SU-DHL-6 (cell line): ENCODE measurements at regions not wholly inside any gene's neighbourhood (a gene's known extent, or its start where the extent isn't known, plus 50 kb on each side); places are given as distances from the start of the nearest gene placed in this dataset.

Source experiments
- H2AFZ ChIP-seq: fragments of 200-600 bp; sonication (generic); 2 replicates; pipeline ENCODE4 v1.6.1; 2014; ENCODE audit warnings: low read depth, mild to moderate bottlenecking, moderate library complexity, mixed read lengths, antibody characterized with exemption, low read length; ENCODE audit not compliant: severe bottlenecking
- H3F3A ChIP-seq: fragments of 200-600 bp; shearing (Covaris generic); 2 replicates; pipeline ENCODE4 v1.6.0; 2016; ENCODE audit warnings: antibody characterized with exemption, mild to moderate bottlenecking; ENCODE audit not compliant: insufficient read depth
- H3K27ac ChIP-seq: fragments of 200-600 bp; sonication (generic); 2 replicates; pipeline ENCODE4 v1.5.1; 2016; ENCODE audit warnings: low read depth, mild to moderate bottlenecking, low read length, moderate library complexity, mixed read lengths
- H3K27me3 ChIP-seq: fragments of 200-600 bp; sonication (generic), shearing (Covaris generic); 2 replicates; pipeline ENCODE4 v1.6.0; 2014; ENCODE audit warnings: mild to moderate bottlenecking, low read length
- H3K36me3 ChIP-seq: fragments of 200-600 bp; sonication (generic); 2 replicates; pipeline ENCODE4 v1.6.1; 2014; ENCODE audit warnings: mild to moderate bottlenecking, low read length, mixed read lengths
- H3K4me2 ChIP-seq: fragments of 300-600, 200-600 bp; shearing (Covaris generic), sonication (generic); 2 replicates; pipeline ENCODE4 v1.6.0; 2014; ENCODE audit warnings: low read length, low read depth, mild to moderate bottlenecking; ENCODE audit not compliant: poor library complexity, severe bottlenecking
- H3K4me3 ChIP-seq: fragments of 200-600 bp; sonication (generic); 2 replicates; pipeline ENCODE4 v1.5.1; 2014; ENCODE audit warnings: antibody characterized with exemption, low read length, mild to moderate bottlenecking, mixed read lengths; ENCODE audit not compliant: insufficient read depth, poor library complexity, severe bottlenecking
- H3K79me2 ChIP-seq: fragments of 200-600 bp; sonication (generic); 2 replicates; pipeline ENCODE4 v1.6.1; 2014; ENCODE audit warnings: mild to moderate bottlenecking, low read length, moderate library complexity; ENCODE audit not compliant: insufficient read depth
- H3K9ac ChIP-seq: fragments of 200-600 bp; sonication (generic); 2 replicates; pipeline ENCODE4 v1.7.0; 2014; ENCODE audit warnings: mild to moderate bottlenecking, low read length
- H3K9me2 ChIP-seq: fragments of 200-600 bp; sonication (generic); replicated peaks from 2 replicates; pipeline ENCODE4 v1.6.1; 2014; ENCODE audit warnings: low read length; ENCODE audit not compliant: insufficient read depth
- H3K9me3 ChIP-seq: fragments of 200-600 bp; sonication (generic); 2 replicates; pipeline ENCODE4 v1.6.1; 2014; ENCODE audit warnings: low read length, mixed read lengths; ENCODE audit not compliant: insufficient read depth
- H4K20me1 ChIP-seq: fragments of 200-600 bp; sonication (generic); 2 replicates; pipeline ENCODE4 v1.6.1; 2014; ENCODE audit warnings: low read depth, mild to moderate bottlenecking, antibody characterized with exemption, low read length, moderate library complexity, mixed read lengths
- EZH2phosphoT487 ChIP-seq: fragments of 200-600 bp; sonication (generic), shearing (Covaris generic); conservative IDR thresholded peaks from 2 replicates; pipeline ENCODE4 v1.6.1; 2018; ENCODE audit warnings: mild to moderate bottlenecking, antibody characterized with exemption, low read length, moderate library complexity, mixed read lengths
- TF ChIP-seq, protein P1 (sequence below): fragments of 200-600 bp; sonication (generic); IDR thresholded peaks from one replicate; pipeline ENCODE4 v1.5.1; 2017; ENCODE audit warnings: antibody characterized with exemption, mild to moderate bottlenecking, low read length, moderate library complexity; ENCODE audit not compliant: insufficient read depth, poor library complexity, severe bottlenecking

- Histone ChIP-seq H3K27ac (no peak overlapping the region), H3K9me3 (no peaks in the 10 kb centered on the region), H4K20me1 (no peaks in the 10 kb centered on the region), H3F3A (no peaks in the 10 kb centered on the region), H3K36me3 (no peaks in the 10 kb centered on the region), H3K79me2 (no peaks in the 10 kb centered on the region), H3K9me2 (no peaks in the 10 kb centered on the region), H3K4me2 (no peak overlapping the region), H3K4me3 (no peak overlapping the region), H3K9ac (no peak overlapping the region), H2AFZ (no peak overlapping the region), H3K27me3 (no peaks in the 10 kb centered on the region)
- TF ChIP-seq, protein P1, sequence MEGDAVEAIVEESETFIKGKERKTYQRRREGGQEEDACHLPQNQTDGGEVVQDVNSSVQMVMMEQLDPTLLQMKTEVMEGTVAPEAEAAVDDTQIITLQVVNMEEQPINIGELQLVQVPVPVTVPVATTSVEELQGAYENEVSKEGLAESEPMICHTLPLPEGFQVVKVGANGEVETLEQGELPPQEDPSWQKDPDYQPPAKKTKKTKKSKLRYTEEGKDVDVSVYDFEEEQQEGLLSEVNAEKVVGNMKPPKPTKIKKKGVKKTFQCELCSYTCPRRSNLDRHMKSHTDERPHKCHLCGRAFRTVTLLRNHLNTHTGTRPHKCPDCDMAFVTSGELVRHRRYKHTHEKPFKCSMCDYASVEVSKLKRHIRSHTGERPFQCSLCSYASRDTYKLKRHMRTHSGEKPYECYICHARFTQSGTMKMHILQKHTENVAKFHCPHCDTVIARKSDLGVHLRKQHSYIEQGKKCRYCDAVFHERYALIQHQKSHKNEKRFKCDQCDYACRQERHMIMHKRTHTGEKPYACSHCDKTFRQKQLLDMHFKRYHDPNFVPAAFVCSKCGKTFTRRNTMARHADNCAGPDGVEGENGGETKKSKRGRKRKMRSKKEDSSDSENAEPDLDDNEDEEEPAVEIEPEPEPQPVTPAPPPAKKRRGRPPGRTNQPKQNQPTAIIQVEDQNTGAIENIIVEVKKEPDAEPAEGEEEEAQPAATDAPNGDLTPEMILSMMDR = no peak
- no peak for TF ChIP-seq EZH2phosphoT487
Observed at GRCh38 chr14:61607570-61608244, 87.6 kb upstream of the HIF1A start.

DNA sequence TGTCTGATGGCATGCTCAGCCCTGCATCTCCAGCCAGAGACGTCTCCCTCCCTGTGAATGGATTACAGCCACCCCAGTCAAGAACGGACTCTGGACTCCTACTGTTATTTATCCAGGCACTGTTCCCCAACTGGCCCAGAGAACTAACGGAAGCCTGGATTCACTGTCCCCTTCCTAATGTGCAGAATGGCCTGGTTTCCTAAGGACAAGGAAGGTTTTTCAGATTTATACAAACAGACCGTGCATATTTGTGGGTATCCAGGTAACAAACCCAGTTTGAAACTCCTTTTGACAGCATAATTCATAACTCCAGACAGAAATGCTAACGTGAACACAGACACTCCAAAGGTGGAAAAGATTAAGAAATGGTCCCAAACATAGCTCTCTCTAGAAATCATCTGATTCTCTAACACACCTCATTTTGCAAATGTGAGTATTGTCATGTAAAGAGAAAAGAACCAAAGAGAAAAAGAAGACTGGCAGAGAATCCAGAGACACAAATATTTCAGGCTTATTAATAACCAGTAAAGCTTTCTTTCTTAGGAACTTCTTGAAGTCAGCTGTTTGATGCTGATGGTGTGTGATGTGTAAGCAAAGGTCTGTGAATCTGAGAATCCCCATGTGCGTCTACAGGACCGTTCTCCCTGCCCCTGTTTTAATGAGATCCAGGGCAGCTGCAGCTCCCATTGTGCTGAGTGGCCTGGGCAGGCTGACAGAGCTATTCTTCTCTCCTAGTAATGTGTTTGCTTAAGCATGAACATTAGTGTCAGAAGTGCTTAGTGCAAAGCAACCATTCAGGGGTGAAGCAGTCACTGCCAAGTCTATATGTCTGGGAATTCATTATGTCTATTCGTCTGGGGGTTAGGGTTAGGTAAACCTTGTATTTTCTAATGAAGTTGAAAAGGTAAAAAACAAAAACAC, 86.8 kb upstream of the HIF1A start:
- H3K36me3 ChIP-seq = no peaks in the 10 kb centered on the region
- TF ChIP-seq, protein P1 = no peak
- TF ChIP-seq EZH2phosphoT487 = no peak
- H3K9me2 ChIP-seq = no peaks in the 10 kb centered on the region
- H3K9me3 ChIP-seq = no peaks in the 10 kb centered on the region
- H3K4me2 ChIP-seq = no peak overlapping the region
- no peaks in the 10 kb centered on the region for H4K20me1 ChIP-seq
- H2AFZ ChIP-seq = no peak overlapping the region
- H3K4me3 ChIP-seq = no peak overlapping the region
- H3K27me3 ChIP-seq = no peaks in the 10 kb centered on the region
- no peaks in the 10 kb centered on the region for H3K79me2 ChIP-seq
- H3K27ac ChIP-seq = no peak overlapping the region
- H3K9ac ChIP-seq = no peak overlapping the region
- H3F3A ChIP-seq = no peaks in the 10 kb centered on the region

DNA sequence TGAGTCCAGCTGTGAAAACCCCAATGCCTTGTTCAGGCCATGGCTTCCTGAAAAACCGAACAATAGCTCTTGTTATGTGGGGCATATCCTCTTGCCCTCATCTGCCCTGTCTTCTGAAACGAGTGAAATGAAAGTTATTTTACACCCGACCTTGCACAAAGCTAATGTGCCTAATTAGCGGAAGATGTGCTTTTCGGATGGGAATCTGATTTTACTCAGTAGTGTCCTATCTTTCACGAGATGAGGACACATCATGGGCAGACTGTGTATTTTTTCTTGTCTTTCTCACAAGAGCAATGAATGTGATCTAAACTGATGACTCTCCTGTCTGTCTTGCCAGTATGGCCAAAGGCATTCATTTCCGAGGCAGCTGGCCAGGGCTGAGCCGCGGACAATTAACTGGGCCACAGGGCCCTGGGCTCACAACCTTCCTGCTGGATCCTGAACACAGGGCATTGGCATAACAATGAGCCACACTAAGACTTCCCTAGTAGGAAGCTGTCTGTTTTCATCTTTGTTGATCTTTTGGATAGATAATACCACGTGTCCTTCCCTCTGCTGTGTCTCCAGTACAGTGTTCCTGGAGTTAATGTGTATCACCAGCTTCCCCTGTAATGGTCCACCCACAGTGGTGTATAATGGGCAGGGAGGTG, 86.0 kb upstream of the HIF1A start:
- Histone ChIP-seq H3K27ac (no peak overlapping the region), H3K9me3 (no peaks in the 10 kb centered on the region), H3K36me3 (no peaks in the 10 kb centered on the region), H3K9ac (no peak overlapping the region), H3K9me2 (no peaks in the 10 kb centered on the region), H2AFZ (no peak overlapping the region), H3K4me3 (no peak overlapping the region), H3K27me3 (no peaks in the 10 kb centered on the region), H4K20me1 (no peaks in the 10 kb centered on the region), H3K79me2 (no peaks in the 10 kb centered on the region), H3K4me2 (no peak overlapping the region), H3F3A (no peaks in the 10 kb centered on the region)
- TF ChIP-seq EZH2phosphoT487 = no peak
- TF ChIP-seq, protein P1 = no peak
